GM12878 (cell line): ENCODE measurements at regions not wholly inside any gene's neighbourhood (a gene's known extent, or its start where the extent isn't known, plus 50 kb on each side); places are given as distances from the start of the nearest gene placed in this dataset.

Source experiments
- ATAC-seq: fragments of 200-7000 bp; cut with Tn5 transposase; 3 replicates; pipeline ENCODE4 v1.9.1; 2020; ENCODE audit warnings: mild to moderate bottlenecking, moderate library complexity
- BruUV-seq: library from RNA; stranded (reverse); fragments of 400-500 nt; replicated peaks from 2 replicates; lab custom pipeline; 2021; lab: Mats Ljungman, UMichigan
- CTCF ChIA-PET: fragments of 300-600 bp; sonication (Branson Sonifier 250); formaldehyde crosslinking; extraction: SDS; loops from one replicate; lab custom pipeline; 2021; ENCODE audit warnings: inconsistent platforms; lab: Yijun Ruan, JAX
- POLR2A ChIA-PET: fragments of 350-600 bp; formaldehyde crosslinking; extraction: SDS; loops from one replicate; lab custom pipeline; 2021; ENCODE audit warnings: inconsistent platforms; lab: Charles Lee
- RAD21 ChIA-PET: fragments of 300-600 bp; sonication (Branson Sonifier 250); formaldehyde crosslinking; loops from one replicate; lab custom pipeline; 2023; ENCODE audit warnings: antibody characterized with exemption; ENCODE audit not compliant: unreplicated experiment; lab: Charles Lee
- SMC1A ChIA-PET: fragments of 300-600 bp; sonication (Branson Sonifier 250); formaldehyde crosslinking; loops from one replicate; lab custom pipeline; 2023; ENCODE audit not compliant: unreplicated experiment, uncharacterized antibody; lab: Charles Lee
- DNase-seq: peaks from one replicate; pipeline ENCODE4 v3.0.0-alpha.2; 2011; ENCODE audit warnings: low read depth, low spot score
- FAIRE-seq: peaks from 3 replicates; lab custom pipeline; 2011; peaks lifted over from hg19 to GRCh38; lab: Jason Lieb, UNC
- H2AFZ ChIP-seq: 2 replicates; pipeline ENCODE4 v1.6.0; 2011; ENCODE audit warnings: low read depth, low read length, control low read depth; ENCODE audit not compliant: control insufficient read depth
- H3K27ac ChIP-seq: 2 replicates; pipeline ENCODE4 v1.5.1; 2011; ENCODE audit warnings: control low read depth; ENCODE audit not compliant: control insufficient read depth, insufficient read depth
- H3K27me3 ChIP-seq, 2 experiments: replicated peaks in 1 of 2; 2 replicates each; pipeline versions ENCODE4 v1.6.0 to v1.6.1; 2011; ENCODE audit warnings: low read length in 1 of 2; ENCODE audit not compliant: control insufficient read depth in 2 of 2, insufficient read depth in 2 of 2
- H3K36me3 ChIP-seq, 2 experiments: 2 replicates each; pipeline ENCODE4 v1.5.1; 2011; ENCODE audit warnings: low read length in 1 of 2; ENCODE audit not compliant: control insufficient read depth in 2 of 2, insufficient read depth in 2 of 2
- H3K4me1 ChIP-seq: 2 replicates; pipeline ENCODE4 v1.6.1; 2011; ENCODE audit warnings: mild to moderate bottlenecking, low read length, moderate library complexity, mixed read lengths; ENCODE audit not compliant: control insufficient read depth, insufficient read depth
- H3K4me2 ChIP-seq: 2 replicates; pipeline ENCODE4 v1.6.0; 2011; ENCODE audit warnings: control low read depth; ENCODE audit not compliant: control insufficient read depth, insufficient read depth
- H3K4me3 ChIP-seq: fragments of 200-600 bp; sonication (generic); 2 replicates; pipeline ENCODE4 v1.5.1; 2016
- H3K79me2 ChIP-seq: 2 replicates; pipeline ENCODE4 v1.6.0; 2011; ENCODE audit warnings: low read length; ENCODE audit not compliant: control insufficient read depth, insufficient read depth
- H3K9ac ChIP-seq: 2 replicates; pipeline ENCODE4 v1.8.0; 2011; ENCODE audit warnings: low read length, control low read depth, mixed read lengths; ENCODE audit not compliant: control insufficient read depth, insufficient read depth
- H3K9me3 ChIP-seq: replicated peaks from 3 replicates; pipeline ENCODE4 v1.5.1; 2011; ENCODE audit warnings: mild to moderate bottlenecking, low read length; ENCODE audit not compliant: control insufficient read depth, insufficient read depth
- H4K20me1 ChIP-seq: 2 replicates; pipeline ENCODE4 v1.6.0; 2011; ENCODE audit not compliant: control insufficient read depth, insufficient read depth
- ATF7 ChIP-seq: fragments of 450-650 bp; IDR thresholded peaks from 2 replicates; pipeline ENCODE4 v1.6.1; 2016; ENCODE audit warnings: low read depth, mild to moderate bottlenecking
- DPF2 ChIP-seq: fragments of 450-650 bp; IDR thresholded peaks from 2 replicates; pipeline ENCODE4 v1.6.1; 2017; ENCODE audit warnings: mild to moderate bottlenecking
- E2F8 ChIP-seq: fragments of 450-650 bp; IDR thresholded peaks from 2 replicates; pipeline ENCODE4 v1.6.1; 2018; ENCODE audit warnings: mild to moderate bottlenecking, low read depth, moderate library complexity; ENCODE audit not compliant: partially characterized antibody
- KAT2A ChIP-seq: conservative IDR thresholded peaks from 2 replicates; pipeline ENCODE4 v1.6.1; 2011; ENCODE audit warnings: low read depth, low read length; ENCODE audit not compliant: control insufficient read depth
- PRDM15 ChIP-seq: fragments of 450-650 bp; formaldehyde crosslinking; IDR thresholded peaks from 2 replicates; pipeline ENCODE4 v1.4.0; 2020; ENCODE audit warnings: mild to moderate bottlenecking, moderate library complexity
- ZNF24 ChIP-seq: fragments of 450-650 bp; IDR thresholded peaks from 2 replicates; pipeline ENCODE4 v1.6.1; 2017; ENCODE audit warnings: antibody characterized with exemption, mild to moderate bottlenecking
- ZNF274 ChIP-seq: IDR thresholded peaks from one replicate; pipeline ENCODE4 v1.8.0; 2011; ENCODE audit not compliant: insufficient read length, insufficient read depth
- ZZZ3 ChIP-seq: IDR thresholded peaks from 2 replicates; pipeline ENCODE4 v1.6.1; 2011; ENCODE audit warnings: low read depth; ENCODE audit not compliant: control insufficient read depth, insufficient read length
- WGBS: methylation state at CpG from one replicate; pipeline ENCODE4 v1.1.6; 2016; ENCODE audit warnings: low lambda C conversion rate; ENCODE audit not compliant: insufficient replicate concordance, insufficient coverage; ENCODE audit errors: missing lambda C conversion rate; 5-methylcytosine and 5-hydroxymethylcytosine counted together
- in situ Hi-C: fragments of 300-500 bp; cut with MboI; formaldehyde crosslinking; loops from 9 replicates; pipeline ENCODE4 v1.14.3; 2018; ENCODE audit warnings: mixed read lengths
- intact Hi-C: fragments of 100-400 bp; cut with micrococcal nuclease; formaldehyde crosslinking; loops from one replicate; pipeline ENCODE4 v1.14.2; 2022; ENCODE audit not compliant: unreplicated experiment

GRCh38 chr11:23288003-23288783 is 427.9 kb upstream of the CCDC179 start (continued):
- TF ChIP-seq ZNF24 (no peak), KAT2A (no peak), ZNF274 (no peak)

- no peaks in the 10 kb centered on the region for H3K4me1 ChIP-seq
- H4K20me1 ChIP-seq, result no peaks in the 10 kb centered on the region
- no peak for ATAC-seq
- no peak overlapping the region for H3K4me3 ChIP-seq
- ChIA-PET CTCF (no interaction called here), SMC1A (no interaction called here), POLR2A (no interaction called here), RAD21 (no interaction called here)
- no peaks in the 10 kb centered on the region for H3K79me2 ChIP-seq
- no peak for DNase-seq
- no peaks in the 10 kb centered on the region for H3K36me3 ChIP-seq
- no peaks in the 10 kb centered on the region for H3K27me3 ChIP-seq
- in situ Hi-C loops, result no loop called here
- no TSS peak for BruUV-seq
- FAIRE-seq, result no peak
- no peak overlapping the region for H3K4me2 ChIP-seq
- TF ChIP-seq ZZZ3, result no peak
- no peak for TF ChIP-seq ATF7
- TF ChIP-seq DPF2, result no peak
- no peak for TF ChIP-seq PRDM15 (CRISPR knock-in tag)
- TF ChIP-seq E2F8, result no peak
- H3K9me3 ChIP-seq, result no peaks in the 10 kb centered on the region
- 0% methylated on average over 2 of the region's 2 CpGs for WGBS
- intact Hi-C loops, result no loop called here
- no peak overlapping the region for H3K9ac ChIP-seq
- no peak overlapping the region for H3K27ac ChIP-seq
- no peak overlapping the region for H2AFZ ChIP-seq
Observed at GRCh38 chr11:23295241-23295640, 435.0 kb upstream of the CCDC179 start.
